GM04504 (cell line): ENCODE measurements at regions not wholly inside any gene's neighbourhood (a gene's known extent, or its start where the extent isn't known, plus 50 kb on each side); places are given as distances from the start of the nearest gene placed in this dataset.

Experiments
- DNase-seq: peaks from one replicate; pipeline ENCODE4 v3.0.0-alpha.2; 2012; ENCODE audit warnings: low read depth

DNA sequence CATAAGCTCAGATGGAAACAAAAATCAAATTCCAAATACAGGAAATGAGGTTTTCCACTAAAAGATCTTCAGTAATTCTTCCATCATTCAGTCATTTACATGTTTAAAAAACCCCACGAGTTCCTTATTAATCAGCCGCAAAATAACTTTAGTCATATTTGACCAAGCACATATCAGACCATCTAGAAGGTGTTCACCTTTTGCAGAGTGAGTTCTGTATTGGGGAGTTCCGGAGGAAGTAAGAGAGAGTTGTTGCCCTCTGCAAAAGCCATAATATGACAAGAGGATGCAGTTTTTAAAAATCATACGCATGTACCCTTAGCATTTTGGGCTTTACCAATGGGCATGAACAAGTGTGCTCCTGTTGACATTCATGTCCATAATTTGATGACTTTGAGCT is 61.6 kb downstream of the CCR1 start:
- no peak for DNase-seq

GRCh38 chr3:46146021-46146420 is 62.1 kb downstream of the CCR1 start:
- DNase-seq: no peak

- DNase-seq: no peak
These were observed 63.0 kb downstream of the CCR1 start for GRCh38 chr3:46145147-46145546.

GRCh38 chr3:46143951-46144473 is 64.1 kb downstream of the CCR1 start:
- DNase-seq: no peak

DNA sequence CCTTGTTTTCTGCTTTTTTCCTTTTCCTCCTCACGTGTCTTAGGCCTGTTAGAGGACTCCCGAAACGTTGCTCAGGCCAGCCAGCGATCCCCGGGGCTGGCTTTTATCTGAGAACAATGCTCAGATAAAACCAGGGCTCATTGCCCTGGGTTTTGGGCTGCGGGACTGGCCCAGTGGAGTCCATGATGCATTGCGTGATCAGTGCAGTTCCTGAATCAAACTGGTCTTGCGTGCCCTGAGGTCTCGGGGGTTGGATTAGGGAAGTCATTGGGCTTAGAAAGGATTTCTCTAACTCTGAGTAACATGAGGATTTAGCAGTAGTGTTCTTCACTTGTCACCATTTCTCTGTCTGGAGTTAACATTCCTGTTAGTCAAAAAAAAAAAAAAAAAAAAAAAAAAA is 66.3 kb downstream of the CCR1 start:
- no peak for DNase-seq

GRCh38 chr3:46138581-46138980 is 69.5 kb downstream of the CCR1 start:
- no peak for DNase-seq

DNA sequence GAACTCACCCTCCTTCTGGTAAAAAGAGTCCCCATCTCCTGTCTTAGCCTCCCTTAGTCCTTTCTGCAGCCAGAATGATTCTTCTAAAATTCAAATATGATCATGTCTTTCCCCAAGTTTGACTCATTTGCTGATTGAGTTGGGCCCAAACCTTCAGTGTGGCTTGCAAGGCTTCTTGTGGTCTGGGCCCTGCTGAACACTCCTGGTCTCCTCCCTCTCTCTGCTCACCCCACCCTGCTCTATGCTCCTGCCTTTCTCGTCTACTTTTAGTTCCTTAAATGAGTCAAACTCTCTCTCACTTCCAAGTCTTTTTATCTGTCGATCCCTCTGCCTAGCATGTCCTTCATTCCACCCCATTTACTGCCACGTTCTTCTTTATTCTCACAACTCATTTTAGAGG is 72.6 kb downstream of the CCR1 start:
- no peak for DNase-seq

DNA sequence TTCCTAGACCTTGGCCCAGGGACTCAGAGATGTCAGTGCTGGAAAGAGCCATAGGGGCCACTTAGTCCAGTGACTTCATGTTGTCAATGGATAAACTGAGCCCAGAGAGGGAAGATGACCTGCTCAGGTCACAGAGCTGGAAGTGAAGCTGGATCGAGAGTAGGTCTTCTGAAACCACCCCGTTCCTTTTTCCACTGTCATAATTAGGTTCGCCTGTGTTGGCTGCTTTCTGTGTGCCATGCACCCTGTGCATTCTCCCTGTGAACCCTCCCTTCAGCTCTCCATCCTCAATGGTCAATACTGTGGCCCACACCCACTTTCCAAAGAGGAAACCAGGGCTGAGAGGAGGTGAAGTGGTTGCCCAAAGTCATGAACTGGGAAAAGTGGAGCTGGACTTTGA is 74.8 kb downstream of the CCR1 start:
- no peak for DNase-seq

DNA sequence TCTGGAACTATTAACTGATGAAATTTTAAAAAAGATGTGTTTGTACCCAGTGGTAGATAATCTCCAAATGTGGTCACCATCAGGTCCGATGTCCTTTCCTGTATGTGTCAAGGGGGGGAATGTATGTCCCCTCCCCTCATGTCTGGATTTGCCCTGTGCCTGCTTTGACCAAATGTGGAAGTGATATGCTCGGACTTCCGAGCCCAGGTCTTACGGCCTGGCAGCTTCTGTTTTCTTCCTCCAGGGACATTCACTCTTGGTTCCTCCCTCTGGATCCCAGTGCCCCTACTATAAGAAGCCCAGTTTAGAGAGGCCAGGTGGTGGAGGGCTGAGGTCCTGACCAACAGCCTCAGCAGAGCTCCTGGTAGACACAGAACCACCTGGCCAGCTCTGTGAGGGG is 75.5 kb downstream of the CCR1 start:
- DNase-seq: no peak

DNA sequence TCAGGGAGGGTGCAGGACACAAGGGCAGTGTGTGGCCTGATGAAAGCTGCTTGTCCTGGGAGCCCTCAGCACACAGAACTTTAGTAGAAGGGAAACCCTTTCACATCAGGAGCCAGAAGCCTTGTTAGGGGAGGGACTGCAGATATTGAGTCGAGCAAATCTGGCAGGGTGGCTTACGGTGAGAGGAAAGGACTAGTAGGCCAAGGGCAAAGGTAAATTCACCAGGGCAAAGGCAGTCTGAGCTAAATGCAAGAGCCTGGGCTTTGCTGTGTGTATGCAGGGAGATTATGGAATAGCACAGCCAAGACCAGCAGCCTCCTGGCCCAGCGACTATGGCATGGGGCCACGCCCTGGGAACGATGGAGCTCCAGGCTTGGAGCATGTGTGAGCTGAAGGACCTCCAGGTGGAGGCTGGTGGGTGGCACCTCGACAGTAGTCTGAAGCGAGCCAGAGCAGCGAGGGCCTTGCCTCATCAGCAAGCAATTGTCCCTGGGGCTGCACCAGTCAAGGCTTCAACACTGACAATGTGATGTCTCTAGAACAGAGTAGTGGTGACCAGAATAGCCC is 76.1 kb downstream of the CCR1 start:
- no peak for DNase-seq

DNA sequence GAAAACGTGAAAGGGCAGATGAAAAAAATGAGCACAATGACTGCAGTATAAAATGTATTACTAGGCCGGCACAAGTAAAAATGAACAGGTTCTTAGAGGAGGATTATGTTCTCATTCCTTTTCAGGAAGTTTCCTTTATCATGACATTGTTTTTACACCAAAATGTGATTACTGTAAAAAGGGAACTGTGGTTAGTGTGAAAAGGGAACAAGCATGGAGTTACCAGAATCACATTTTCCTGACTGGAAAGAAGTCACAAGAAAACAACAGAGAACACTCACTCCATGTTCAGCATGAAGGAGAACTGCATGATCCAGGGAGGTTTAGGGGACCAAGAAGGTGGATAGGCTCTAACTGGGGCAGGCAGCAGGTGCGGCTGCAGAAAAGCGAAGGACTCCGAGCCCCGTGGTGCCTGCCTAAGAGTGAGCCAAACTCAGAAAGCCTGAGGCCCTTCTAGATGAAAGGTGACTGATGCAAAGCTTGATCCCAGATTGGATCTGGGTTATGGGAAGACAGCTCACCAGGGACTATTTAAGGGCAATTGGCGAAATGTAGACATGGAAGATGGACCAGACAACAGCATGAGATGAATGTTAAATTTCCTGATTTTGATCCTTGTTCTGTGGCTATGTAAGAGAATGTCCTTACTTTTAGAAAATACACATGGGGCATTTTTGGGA is 77.3 kb downstream of the CCR1 start:
- DNase-seq: no peak

GRCh38 chr3:46129588-46130272 is 78.4 kb downstream of the CCR1 start:
- DNase-seq: no peak

- peak; percentile 66 for DNase-seq
These were observed 80.6 kb downstream of the CCR1 start for GRCh38 chr3:46127503-46127902.

GRCh38 chr3:46124216-46125177 is 83.6 kb downstream of the CCR1 start:
- peak; percentile 26 for DNase-seq

DNA sequence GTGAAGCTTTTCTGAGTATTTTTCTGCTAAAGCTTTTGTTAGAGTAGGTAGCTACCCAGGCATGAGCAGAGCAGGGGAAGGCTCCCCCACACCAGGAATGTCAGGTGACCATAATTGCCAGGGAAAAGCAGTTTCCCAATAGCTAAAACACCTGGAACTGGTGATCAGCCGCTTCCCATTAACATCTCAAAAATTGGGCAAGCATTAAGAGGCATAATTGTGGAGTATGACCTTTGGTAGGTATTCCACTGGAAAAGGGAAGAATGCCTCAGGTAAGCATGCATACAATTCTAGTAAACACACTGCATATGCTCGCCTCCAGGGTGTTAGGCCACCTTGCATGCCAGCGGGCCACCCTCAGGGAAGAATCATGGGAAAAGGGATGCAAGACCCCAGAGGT is 84.5 kb downstream of the CCR1 start:
- DNase-seq: no peak

DNA sequence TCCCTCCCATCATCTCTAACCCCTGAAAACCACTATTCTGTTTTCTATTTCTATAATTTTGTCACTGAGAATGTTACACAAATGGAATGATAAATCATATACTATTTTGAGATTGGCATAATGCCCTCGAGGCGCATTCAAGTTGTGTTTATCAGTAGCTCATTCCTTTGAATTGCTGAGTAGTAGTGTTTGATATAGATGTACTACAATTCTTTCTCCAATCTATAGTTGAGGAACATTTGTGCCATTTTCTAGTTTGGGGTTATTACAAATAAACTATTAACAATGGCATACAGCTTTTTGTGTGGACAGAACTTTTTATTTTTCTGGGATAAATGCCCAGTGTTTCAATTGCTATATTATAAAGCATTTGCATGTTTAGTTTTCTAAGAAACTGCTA is 86.0 kb downstream of the CCR1 start:
- DNase-seq: no peak

DNA sequence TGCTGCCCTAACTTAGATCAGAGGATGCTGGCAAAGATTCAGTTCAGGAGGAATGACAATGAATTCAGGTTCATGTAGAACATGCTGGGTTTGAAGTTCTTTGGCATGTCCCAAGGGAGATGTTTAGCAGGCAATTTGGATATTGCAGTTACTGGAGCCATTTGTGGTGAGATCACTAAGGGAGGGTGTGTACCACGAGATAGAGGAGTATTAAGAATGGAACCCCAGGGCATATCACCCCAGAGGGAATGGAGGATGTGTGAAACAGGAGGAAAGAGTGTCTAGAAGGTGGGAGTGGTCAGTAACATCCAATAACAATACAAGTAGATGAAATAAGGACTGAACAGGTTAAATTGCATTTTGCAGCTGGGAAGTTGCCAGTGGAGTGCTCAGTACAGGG is 87.1 kb downstream of the CCR1 start:
- no peak for DNase-seq

GRCh38 chr3:46119709-46120498 is 88.2 kb downstream of the CCR1 start:
- DNase-seq: no peak

- DNase-seq: no peak
These were observed 88.9 kb downstream of the CCR1 start for GRCh38 chr3:46119253-46119652.

- DNase-seq: no peak
These were observed 89.7 kb upstream of the XCR1 start for GRCh38 chr3:46116996-46117395.

DNA sequence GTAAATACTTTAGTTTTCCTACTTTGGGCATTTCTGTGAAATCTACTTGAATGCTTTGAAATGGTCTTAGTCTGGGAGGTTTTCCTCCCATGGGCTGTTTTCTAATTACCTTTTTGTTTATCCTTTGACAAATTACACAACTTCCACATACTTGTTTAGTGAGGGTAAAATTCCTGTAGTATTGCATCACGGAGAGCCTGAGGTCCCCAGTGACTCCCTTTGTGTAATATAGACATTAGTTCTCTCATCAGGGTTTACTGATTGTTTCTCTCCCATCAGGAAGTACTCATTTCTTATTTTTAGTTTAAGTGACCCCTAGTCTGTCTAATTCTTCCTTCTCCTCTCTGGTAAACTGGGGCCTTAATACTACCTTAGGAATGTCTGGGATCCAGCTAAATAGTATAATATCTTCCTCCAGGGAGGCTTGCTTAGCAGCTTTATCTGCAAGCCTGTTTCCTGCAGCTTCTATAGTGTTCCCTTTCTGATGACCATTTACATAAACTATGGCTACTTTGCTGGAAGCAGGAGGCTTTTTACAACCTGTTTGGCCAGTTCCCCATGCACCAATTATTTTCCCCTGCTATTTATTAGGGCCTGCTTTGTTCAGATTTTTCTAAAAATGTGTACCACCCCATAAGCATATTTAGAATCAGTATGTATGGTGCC is 87.2 kb upstream of the XCR1 start:
- DNase-seq: peak; percentile 42
